OCI-LY3 (cell line): ENCODE measurements at regions not wholly inside any gene's neighbourhood (a gene's known extent, or its start where the extent isn't known, plus 50 kb on each side); places are given as distances from the start of the nearest gene placed in this dataset.

Experiments
- H2AFZ ChIP-seq: fragments of 200-600, 300-600 bp; shearing (Covaris generic); 2 replicates; pipeline ENCODE4 v1.6.0; 2014; ENCODE audit warnings: antibody characterized with exemption, low read depth, low read length
- H3K27ac ChIP-seq: fragments of 200-600, 300-600 bp; sonication (generic); 2 replicates; pipeline ENCODE4 v1.5.1; 2014; ENCODE audit warnings: mild to moderate bottlenecking, low read length, moderate library complexity, mixed read lengths
- H3K27me3 ChIP-seq: fragments of 200-600, 300-600 bp; sonication (generic); 2 replicates; pipeline ENCODE4 v1.6.1; 2014; ENCODE audit warnings: low read depth, low read length, mixed read lengths
- H3K36me3 ChIP-seq: fragments of 200-600, 300-600 bp; sonication (generic); replicated peaks from 2 replicates; pipeline ENCODE3; 2014; ENCODE audit warnings: low read depth, low read length, mixed read lengths
- H3K4me1 ChIP-seq: fragments of 300-600, 200-600 bp; sonication (generic); 2 replicates; pipeline ENCODE4 v1.6.1; 2014; ENCODE audit warnings: low read length, mixed read lengths
- H3K4me2 ChIP-seq: fragments of 200-600, 300-600 bp; sonication (generic); 2 replicates; pipeline ENCODE4 v1.6.1; 2014; ENCODE audit warnings: low read length, mixed read lengths
- H3K4me3 ChIP-seq: fragments of 300-600, 200-600 bp; sonication (generic); 2 replicates; pipeline ENCODE4 v1.5.1; 2014; ENCODE audit warnings: antibody characterized with exemption, mild to moderate bottlenecking, low read length, moderate library complexity
- H3K79me2 ChIP-seq: fragments of 300-600, 200-600 bp; shearing (Covaris generic); 2 replicates; pipeline ENCODE4 v1.6.1; 2014; ENCODE audit warnings: mild to moderate bottlenecking, low read length, mixed read lengths
- H3K9ac ChIP-seq: fragments of 300-600, 200-600 bp; shearing (Covaris generic); 2 replicates; pipeline ENCODE4 v1.6.0; 2014; ENCODE audit warnings: mild to moderate bottlenecking, low read length, moderate library complexity
- H3K9me3 ChIP-seq: fragments of 200-600, 300-600 bp; shearing (Covaris generic); 2 replicates; pipeline ENCODE4 v1.6.1; 2014; ENCODE audit warnings: low read length, mixed read lengths; ENCODE audit not compliant: insufficient read depth
- H4K20me1 ChIP-seq: fragments of 200-600, 300-600 bp; sonication (generic); 2 replicates; pipeline ENCODE4 v1.6.1; 2016; ENCODE audit warnings: low read length, mixed read lengths; ENCODE audit not compliant: insufficient read depth
- EZH2phosphoT487 ChIP-seq: fragments of 200-600 bp; shearing (Covaris generic); IDR thresholded peaks from 2 replicates; pipeline ENCODE4 v1.6.1; 2018; ENCODE audit warnings: antibody characterized with exemption, mixed run types, low read depth
- TF ChIP-seq, protein P1 (sequence below): fragments of 200-600, 300-600 bp; sonication (generic); IDR thresholded peaks from 2 replicates; pipeline ENCODE4 v1.5.1; 2014; ENCODE audit warnings: antibody characterized with exemption, low read length, low read depth

- Histone ChIP-seq H3K36me3 (no peaks in the 10 kb centered on the region), H3K27me3 (no peaks in the 10 kb centered on the region), H3K9ac (no peak overlapping the region), H4K20me1 (no peaks in the 10 kb centered on the region), H3K9me3 (no peaks in the 10 kb centered on the region), H3K4me2 (no peak overlapping the region), H3K27ac (no peak overlapping the region), H3K4me1 (peaks cover 9% of the 10 kb centered on the region; the same call in 1 of the 2 replicates), H2AFZ (no peak overlapping the region), H3K79me2 (no peaks in the 10 kb centered on the region), H3K4me3 (no peak overlapping the region)
- TF ChIP-seq, protein P1, sequence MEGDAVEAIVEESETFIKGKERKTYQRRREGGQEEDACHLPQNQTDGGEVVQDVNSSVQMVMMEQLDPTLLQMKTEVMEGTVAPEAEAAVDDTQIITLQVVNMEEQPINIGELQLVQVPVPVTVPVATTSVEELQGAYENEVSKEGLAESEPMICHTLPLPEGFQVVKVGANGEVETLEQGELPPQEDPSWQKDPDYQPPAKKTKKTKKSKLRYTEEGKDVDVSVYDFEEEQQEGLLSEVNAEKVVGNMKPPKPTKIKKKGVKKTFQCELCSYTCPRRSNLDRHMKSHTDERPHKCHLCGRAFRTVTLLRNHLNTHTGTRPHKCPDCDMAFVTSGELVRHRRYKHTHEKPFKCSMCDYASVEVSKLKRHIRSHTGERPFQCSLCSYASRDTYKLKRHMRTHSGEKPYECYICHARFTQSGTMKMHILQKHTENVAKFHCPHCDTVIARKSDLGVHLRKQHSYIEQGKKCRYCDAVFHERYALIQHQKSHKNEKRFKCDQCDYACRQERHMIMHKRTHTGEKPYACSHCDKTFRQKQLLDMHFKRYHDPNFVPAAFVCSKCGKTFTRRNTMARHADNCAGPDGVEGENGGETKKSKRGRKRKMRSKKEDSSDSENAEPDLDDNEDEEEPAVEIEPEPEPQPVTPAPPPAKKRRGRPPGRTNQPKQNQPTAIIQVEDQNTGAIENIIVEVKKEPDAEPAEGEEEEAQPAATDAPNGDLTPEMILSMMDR, result no peak
- no peak for TF ChIP-seq EZH2phosphoT487
Observed at GRCh38 chr10:4566011-4566410, 260.0 kb upstream of the AKR1E2 start.

- Histone ChIP-seq H3K27me3 (no peaks in the 10 kb centered on the region), H3K4me3 (no peak overlapping the region), H3K79me2 (no peaks in the 10 kb centered on the region)
Observed at GRCh38 chr10:4561296-4561695, 264.7 kb upstream of the AKR1E2 start.

DNA sequence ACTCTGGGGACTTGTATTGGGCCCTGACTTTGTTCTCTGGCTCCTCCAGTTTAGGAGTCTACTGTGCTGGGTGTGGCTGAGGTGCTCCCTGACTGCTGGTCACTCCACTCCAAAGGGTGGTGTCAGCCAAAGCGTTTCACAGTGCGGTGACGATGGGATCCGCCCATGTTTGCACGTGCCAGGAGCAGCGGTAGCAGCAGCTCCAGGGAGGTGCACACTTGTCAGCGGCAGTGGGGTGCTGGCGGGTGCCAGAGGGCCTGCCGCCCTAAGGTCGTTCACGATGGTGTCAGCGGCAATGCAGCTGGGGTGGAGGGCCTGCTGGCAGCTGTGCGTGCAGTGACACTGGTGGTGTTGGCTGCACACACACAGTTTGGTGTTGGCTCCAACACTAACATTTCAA is 268.5 kb upstream of the AKR1E2 start:
- no peaks in the 10 kb centered on the region for H3K36me3 ChIP-seq
- no peak overlapping the region for H3K27ac ChIP-seq
- H3K9ac ChIP-seq, result no peak overlapping the region
- H3K27me3 ChIP-seq, result no peaks in the 10 kb centered on the region
- H3K79me2 ChIP-seq, result no peaks in the 10 kb centered on the region
- no peak overlapping the region for H3K4me2 ChIP-seq
- no peak overlapping the region for H3K4me3 ChIP-seq
- TF ChIP-seq, protein P1, result no peak
- TF ChIP-seq EZH2phosphoT487, result no peak
- no peaks in the 10 kb centered on the region for H4K20me1 ChIP-seq
- H3K4me1 ChIP-seq, result peaks cover 16% of the 10 kb centered on the region
- H3K9me3 ChIP-seq, result no peaks in the 10 kb centered on the region
- no peak overlapping the region for H2AFZ ChIP-seq

More at GRCh38 chr10:4561296-4561695, 264.7 kb upstream of the AKR1E2 start:
- TF ChIP-seq, protein P1, result no peak
- TF ChIP-seq EZH2phosphoT487, result no peak
- Histone ChIP-seq H3K27ac (no peak overlapping the region), H4K20me1 (no peaks in the 10 kb centered on the region), H3K4me1 (no peaks in the 10 kb centered on the region), H3K4me2 (no peak overlapping the region), H3K9me3 (no peaks in the 10 kb centered on the region), H2AFZ (no peak overlapping the region), H3K36me3 (no peaks in the 10 kb centered on the region), H3K9ac (no peak overlapping the region)

GRCh38 chr10:4556527-4556926 is 269.5 kb upstream of the AKR1E2 start:
- no peaks in the 10 kb centered on the region for H3K36me3 ChIP-seq

More at GRCh38 chr10:4556527-4556926, 269.5 kb upstream of the AKR1E2 start:
- Histone ChIP-seq H3K27ac (no peak overlapping the region), H3K4me3 (no peak overlapping the region), H3K9ac (no peak overlapping the region), H3K27me3 (no peaks in the 10 kb centered on the region), H3K4me2 (no peak overlapping the region), H4K20me1 (no peaks in the 10 kb centered on the region), H2AFZ (no peak overlapping the region), H3K79me2 (no peaks in the 10 kb centered on the region), H3K9me3 (no peaks in the 10 kb centered on the region), H3K4me1 (peaks cover 16% of the 10 kb centered on the region)
- no peak for TF ChIP-seq EZH2phosphoT487
- TF ChIP-seq, protein P1, result no peak
